ENCODE measurements at regions not wholly inside any gene's neighbourhood (a gene's known extent, or its start where the extent isn't known, plus 50 kb on each side); places are given as distances from the start of the nearest gene placed in this dataset.

DNA sequence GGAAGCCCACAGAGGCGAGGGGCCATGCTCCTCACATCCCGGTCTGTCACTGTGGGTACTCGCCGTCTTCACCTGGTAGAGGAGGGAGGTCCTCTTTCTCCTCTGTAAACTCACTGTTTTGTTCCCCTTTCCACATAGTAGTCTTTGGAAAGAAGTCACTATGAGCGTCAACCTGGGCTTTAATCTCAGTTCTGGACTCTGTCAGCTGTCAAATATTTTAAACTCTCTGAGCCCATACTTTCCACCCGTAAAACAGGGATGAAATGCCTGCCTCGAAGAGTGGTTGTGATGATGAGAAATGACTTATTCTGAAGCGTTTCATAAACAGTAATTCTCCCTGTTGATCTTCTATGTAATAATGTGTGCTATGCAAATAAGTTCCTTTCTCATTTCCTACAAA lies 547.1 kb upstream of the SOX11 start (continued):
- no peak for TF ChIP-seq PML (IDR thresholded peaks at IDR 0.05; ENCODE audit: low read length)
- no peak for TF ChIP-seq EGR1 (IDR thresholded peaks at IDR 0.05; ENCODE audit: borderline replicate concordance in 1 of 2, low read depth in 2 of 2, low read length in 2 of 2)
- TF ChIP-seq SUZ12 (IDR thresholded peaks at IDR 0.05; ENCODE audit: unreplicated experiment), result no peak

DNA sequence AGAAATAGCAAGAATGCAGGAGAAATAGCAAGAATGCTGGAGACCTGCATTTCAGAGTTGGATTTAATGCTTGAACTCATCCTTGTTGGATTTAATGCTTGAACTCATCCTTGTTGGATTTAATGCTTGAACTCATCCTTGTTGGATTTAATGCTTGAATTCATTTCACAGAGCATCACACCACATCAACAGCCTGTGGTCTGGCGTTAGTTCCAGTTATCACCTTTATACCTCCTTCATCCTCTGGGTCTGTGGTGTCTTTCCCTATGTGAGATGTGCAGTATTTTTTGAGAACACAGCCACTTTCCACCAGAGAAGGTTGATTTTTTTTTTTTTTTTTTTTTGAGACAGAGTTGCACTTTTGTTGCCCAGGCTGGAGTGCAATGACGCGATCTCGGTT lies 546.4 kb upstream of the SOX11 start:
- Histone ChIP-seq H3K9ac (ENCODE audit: control insufficient read depth, insufficient read depth, low read length) (no peak overlapping the region), H3K79me2 (ENCODE audit: control insufficient read depth, insufficient read depth, low read length) (no peaks in the 10 kb centered on the region), H2AFZ (ENCODE audit: control insufficient read depth, low read depth, low read length) (no peak overlapping the region), H4K20me1 (ENCODE audit: control insufficient read depth, insufficient read depth) (no peaks in the 10 kb centered on the region), H3K36me3 (ENCODE audit: control insufficient read depth in 2 of 2, insufficient read depth in 2 of 2, low read length in 1 of 2) (no peaks in the 10 kb centered on the region), H3K9me3 (replicated peaks; ENCODE audit: control insufficient read depth, insufficient read depth, low read length) (no peaks in the 10 kb centered on the region), H3K4me3 (no peak overlapping the region), H3K27me3 (replicated peaks in 1 of 2; ENCODE audit: control insufficient read depth in 2 of 2, insufficient read depth in 2 of 2, low read length in 1 of 2) (no peaks in the 10 kb centered on the region), H3K4me2 (ENCODE audit: control insufficient read depth, insufficient read depth) (no peak overlapping the region), H3K27ac (ENCODE audit: control insufficient read depth, insufficient read depth) (no peak overlapping the region), H3K4me1 (ENCODE audit: control insufficient read depth, insufficient read depth, low read length) (no peaks in the 10 kb centered on the region)
- SMC1A ChIA-PET (ENCODE audit: uncharacterized antibody, unreplicated experiment), result no interaction called here
- no TSS peak for BruUV-seq (replicated peaks)
- POLR2A ChIA-PET, result no interaction called here
- TF ChIP-seq HDGF (IDR thresholded peaks at IDR 0.05) (no peak), CHD4 (IDR thresholded peaks at IDR 0.05) (no peak), SMC3 (IDR thresholded peaks at IDR 0.05; ENCODE audit: borderline replicate concordance, low read length) (no peak), SREBF1 (IDR thresholded peaks at IDR 0.05; ENCODE audit: low read length) (no peak), SUPT20H (IDR thresholded peaks at IDR 0.05; ENCODE audit: borderline replicate concordance, control insufficient read depth, low read depth, low read length) (no peak), BACH1 (IDR thresholded peaks at IDR 0.05; ENCODE audit: borderline replicate concordance) (no peak), NBN (IDR thresholded peaks at IDR 0.05) (no peak), TCF3 (IDR thresholded peaks at IDR 0.05; ENCODE audit: borderline replicate concordance, insufficient read depth, low read depth, low read length) (no peak), CREM (IDR thresholded peaks at IDR 0.05; ENCODE audit: low read depth) (no peak), RB1 (IDR thresholded peaks at IDR 0.05; ENCODE audit: borderline replicate concordance) (no peak), CEBPB (IDR thresholded peaks at IDR 0.05; ENCODE audit: borderline replicate concordance in 1 of 2, low read depth in 2 of 2, low read length in 2 of 2) (no peak), MTA3 (IDR thresholded peaks at IDR 0.05; ENCODE audit: borderline replicate concordance, low read length) (no peak), E4F1 (IDR thresholded peaks at IDR 0.05; ENCODE audit: borderline replicate concordance, partially characterized antibody) (no peak), MYB (IDR thresholded peaks at IDR 0.05; ENCODE audit: borderline replicate concordance, low read depth, low read length) (no peak), BMI1 (IDR thresholded peaks at IDR 0.05; ENCODE audit: borderline replicate concordance) (no peak), BHLHE40 (IDR thresholded peaks at IDR 0.05; ENCODE audit: borderline replicate concordance in 1 of 2, low read depth in 2 of 2, low read length in 1 of 2) (no peak), GATAD2B (conservative IDR thresholded peaks at IDR 0.05; ENCODE audit: low read depth) (no peak), NRF1 (conservative IDR thresholded peaks at IDR 0.05; ENCODE audit: low read depth, low read length) (no peak), FOS (IDR thresholded peaks at IDR 0.05; ENCODE audit: borderline replicate concordance, extremely low read depth, insufficient read length) (no peak)
- TF ChIP-seq, protein P1, sequence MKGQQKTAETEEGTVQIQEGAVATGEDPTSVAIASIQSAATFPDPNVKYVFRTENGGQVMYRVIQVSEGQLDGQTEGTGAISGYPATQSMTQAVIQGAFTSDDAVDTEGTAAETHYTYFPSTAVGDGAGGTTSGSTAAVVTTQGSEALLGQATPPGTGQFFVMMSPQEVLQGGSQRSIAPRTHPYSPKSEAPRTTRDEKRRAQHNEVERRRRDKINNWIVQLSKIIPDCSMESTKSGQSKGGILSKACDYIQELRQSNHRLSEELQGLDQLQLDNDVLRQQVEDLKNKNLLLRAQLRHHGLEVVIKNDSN (IDR thresholded peaks at IDR 0.05; ENCODE audit: borderline replicate concordance, extremely low read length, insufficient read depth, low read depth, low read length), result no peak
- no peak for DNase-seq (ENCODE audit: low read depth, low spot score)
- no peak for ATAC-seq
- intact Hi-C loops (cut with micrococcal nuclease; ENCODE audit: unreplicated experiment), result no loop called here
- CTCF ChIA-PET, result no interaction called here
- in situ Hi-C loops (cut with MboI), result no loop called here
- RAD21 ChIA-PET (ENCODE audit: unreplicated experiment), result no interaction called here
- no peak for FAIRE-seq
- WGBS (ENCODE audit: insufficient coverage, insufficient replicate concordance, low lambda C conversion rate, missing lambda C conversion rate), result 75% methylated on average over 4 of the region's 4 CpGs

Measured in GM12878 (cell line).